Left ventricle myocardium inferior (tissue), 1 donor: ENCODE measurements at regions not wholly inside any gene's neighbourhood (a gene's known extent, or its start where the extent isn't known, plus 50 kb on each side); places are given as distances from the start of the nearest gene placed in this dataset.

Experiments used
- DNase-seq: peaks from one replicate; pipeline ENCODE4 v3.0.0-alpha.2; 2020
- H3K27ac ChIP-seq: fragments of 200-600 bp; replicated peaks from 2 replicates; pipeline ENCODE4 v1.8.0; 2021
- H3K27me3 ChIP-seq: fragments of 200-600 bp; 2 replicates; pipeline ENCODE4 v1.8.0; 2021; ENCODE audit warnings: low read depth
- H3K36me3 ChIP-seq: fragments of 200-600 bp; 2 replicates; pipeline ENCODE4 v1.8.0; 2021
- H3K4me1 ChIP-seq: fragments of 200-600 bp; 2 replicates; pipeline ENCODE4 v1.8.0; 2021
- H3K4me3 ChIP-seq: fragments of 200-600 bp; 2 replicates; pipeline ENCODE4 v1.8.0; 2021; ENCODE audit warnings: mild to moderate bottlenecking, moderate library complexity
- H3K9me3 ChIP-seq: fragments of 200-600 bp; replicated peaks from 2 replicates; pipeline ENCODE4 v1.8.0; 2021
- CTCF ChIP-seq: fragments of 200-600 bp; IDR thresholded peaks from 2 replicates; pipeline ENCODE4 v1.8.0; 2021; ENCODE audit warnings: antibody characterized with exemption, mild to moderate bottlenecking, borderline replicate concordance
- intact Hi-C: fragments of 100-400 bp; cut with micrococcal nuclease; formaldehyde crosslinking; loops from one replicate; pipeline ENCODE4 v1.11.0; 2022
- donor health status: DM: no; HTN: yes; CAD: no; lungs with severe emphysema.

- intact Hi-C loops: no loop called here
- Histone ChIP-seq H3K4me1 (no peaks in the 10 kb centered on the region), H3K36me3 (no peaks in the 10 kb centered on the region), H3K4me3 (no peak overlapping the region), H3K27ac (no peak overlapping the region), H3K27me3 (no peaks in the 10 kb centered on the region), H3K9me3 (no peaks in the 10 kb centered on the region)
- DNase-seq: no peak
- TF ChIP-seq CTCF: no peak
Observed at GRCh38 chr18:39435209-39435608, 1869.6 kb upstream of the CELF4 start.

- intact Hi-C loops: no loop called here
- no peak for TF ChIP-seq CTCF
- Histone ChIP-seq H3K4me3 (no peak overlapping the region), H3K27me3 (no peaks in the 10 kb centered on the region), H3K4me1 (no peaks in the 10 kb centered on the region), H3K27ac (no peak overlapping the region), H3K9me3 (peaks cover 6% of the 10 kb centered on the region), H3K36me3 (no peaks in the 10 kb centered on the region)
- no peak for DNase-seq
Observed at GRCh38 chr18:39434223-39434920, 1868.8 kb upstream of the CELF4 start.

GRCh38 chr18:39425172-39425850 is 1859.7 kb upstream of the CELF4 start:
- Histone ChIP-seq H3K27ac (no peak overlapping the region), H3K4me3 (no peak overlapping the region), H3K9me3 (peaks cover 21% of the 10 kb centered on the region), H3K27me3 (no peaks in the 10 kb centered on the region), H3K36me3 (no peaks in the 10 kb centered on the region), H3K4me1 (no peaks in the 10 kb centered on the region)
- no peak for TF ChIP-seq CTCF
- intact Hi-C loops: no loop called here
- no peak for DNase-seq

GRCh38 chr18:39424261-39424660 is 1858.7 kb upstream of the CELF4 start:
- DNase-seq: no peak
- H3K36me3 ChIP-seq: no peaks in the 10 kb centered on the region
- no peaks in the 10 kb centered on the region for H3K4me1 ChIP-seq
- no peaks in the 10 kb centered on the region for H3K27me3 ChIP-seq
- intact Hi-C loops: no loop called here
- peaks cover 14% of the 10 kb centered on the region for H3K9me3 ChIP-seq
- H3K4me3 ChIP-seq: no peak overlapping the region
- H3K27ac ChIP-seq: no peak overlapping the region
- TF ChIP-seq CTCF: no peak

- no peak overlapping the region for H3K27ac ChIP-seq
- H3K36me3 ChIP-seq: no peaks in the 10 kb centered on the region
- H3K4me1 ChIP-seq: no peaks in the 10 kb centered on the region
- H3K4me3 ChIP-seq: no peak overlapping the region
- intact Hi-C loops: no loop called here
- DNase-seq: peak; percentile 15
- peaks cover 3% of the 10 kb centered on the region for H3K9me3 ChIP-seq
- no peaks in the 10 kb centered on the region for H3K27me3 ChIP-seq
- TF ChIP-seq CTCF: no peak
Observed at GRCh38 chr18:39421276-39421675, 1855.7 kb upstream of the CELF4 start.
